Heart right ventricle (tissue), 16 donors: ENCODE measurements at regions not wholly inside any gene's neighbourhood (a gene's known extent, or its start where the extent isn't known, plus 50 kb on each side); places are given as distances from the start of the nearest gene placed in this dataset.

Experiments used
- ATAC-seq, 8 donors: fragments of 200-7000 bp; cut with Tn5 transposase; one replicate each; pipeline ENCODE4 v1.9.1; 2020; ENCODE audit warnings: mild to moderate bottlenecking in 8 of 8, moderate library complexity in 8 of 8, moderate number of reproducible peaks in 1 of 8
- DNase-seq, 2 donors: peaks; one replicate each; pipeline ENCODE4 v3.0.0-alpha.2; 2020
- H3K27ac ChIP-seq, 10 donors: fragments of 200-600 bp; sonication (generic) in 2 of 10; one replicate each; pipeline versions ENCODE4 v1.5.0 to v1.8.0; 2020 to 2022; ENCODE audit warnings: mild to moderate bottlenecking in 3 of 10
- H3K27me3 ChIP-seq, 7 donors: fragments of 200-600 bp; one replicate each; pipeline ENCODE4 v1.8.0; 2021 to 2022; ENCODE audit warnings: mild to moderate bottlenecking in 2 of 7
- H3K36me3 ChIP-seq, 9 donors: fragments of 200-600 bp; sonication (generic) in 1 of 9; one replicate each; pipeline versions ENCODE4 v1.5.0 to v1.8.0; 2020 to 2022; ENCODE audit warnings: mild to moderate bottlenecking in 2 of 9
- H3K4me1 ChIP-seq, 9 donors: fragments of 200-600 bp; sonication (generic) in 1 of 9; one replicate each; pipeline versions ENCODE4 v1.5.0 to v1.8.0; 2020 to 2022; ENCODE audit warnings: mild to moderate bottlenecking in 4 of 9
- H3K4me3 ChIP-seq, 10 donors: fragments of 200-600 bp; sonication (generic) in 2 of 10; one replicate each; pipeline versions ENCODE4 v1.5.0 to v1.8.0; 2020 to 2022; ENCODE audit warnings: mild to moderate bottlenecking in 7 of 10, moderate library complexity in 2 of 10
- H3K9me3 ChIP-seq, 11 donors: fragments of 200-600 bp in 10 of 11; sonication (generic) in 2 of 11; one replicate each; pipeline versions ENCODE4 v1.5.0 to v1.8.0; 2013 to 2022; ENCODE audit warnings: mild to moderate bottlenecking in 2 of 11, control low read depth in 1 of 11, moderate library complexity in 1 of 11
- WGBS, 2 donors: extraction: QIAGEN DNeasy Blood & Tissue Kit; methylation state at CpG; one replicate each; pipeline ENCODE4 v1.1.7; 2013; ENCODE audit warnings: inconsistent platforms in 1 of 2; 5-methylcytosine and 5-hydroxymethylcytosine counted together
- intact Hi-C, 10 donors: fragments of 100-400 bp; cut with DNase I; formaldehyde crosslinking; loops; one replicate each; pipeline versions ENCODE4 v1.11.1 to v1.14.2; 2022
- TF ChIP-seq, protein P1 (sequence below), 9 donors: fragments of 200-600 bp; sonication (generic) in 2 of 9; IDR thresholded peaks; one replicate each; pipeline versions ENCODE4 v1.5.0 to v1.8.0; 2021 to 2022; ENCODE audit warnings: antibody characterized with exemption in 9 of 9, mild to moderate bottlenecking in 5 of 9, moderate library complexity in 1 of 9
- donor health status: Arrhythmogenic right ventricular cardiomyopathy.
- donor health status: ischemic (EF 13 %, LVEDD 7.1; RV severe dilation, severe dysfunction).
- donor health status: healthy with polysubstance abuse.
- donor health status: DM: no; HTN: yes; CAD: no.
- donor health status: DM: no; HTN: no; CAD: no.
- donor health status: ischemic (EF 25% LVEDD 6.9; RV normal size, moderate dysfunction).
- donor health status: ischemic (EF 25% LVEDD 5.7; RV mildly dilated, moderate dysfunction).
- donor health status: healthy.
- donor health status: DM: yes; HTN: yes; CAD: no.
- donor health status: Ischemic cardiomyopathy.
- donor health status: ischemic (EF 35%, LVEDD 5.7; RV mildly dilated, moderate dysfunction).
- donor health status: nonischemic (EF 11% LVEDD 7.7; RV severe dilation, severe dysfunction).
- donor health status: DM: yes; HTN: yes; CAD: no.
- donor health status: PGD.
- donor health status: ischemic (EF 29% LVEDD 5.4; RV normal size, mild dysfunction).
- donor health status: nonischemic (EF 23%, LVEDD 6.1; RV moderate dilation, normal function).

- ATAC-seq: no peak
- TF ChIP-seq, protein P1, sequence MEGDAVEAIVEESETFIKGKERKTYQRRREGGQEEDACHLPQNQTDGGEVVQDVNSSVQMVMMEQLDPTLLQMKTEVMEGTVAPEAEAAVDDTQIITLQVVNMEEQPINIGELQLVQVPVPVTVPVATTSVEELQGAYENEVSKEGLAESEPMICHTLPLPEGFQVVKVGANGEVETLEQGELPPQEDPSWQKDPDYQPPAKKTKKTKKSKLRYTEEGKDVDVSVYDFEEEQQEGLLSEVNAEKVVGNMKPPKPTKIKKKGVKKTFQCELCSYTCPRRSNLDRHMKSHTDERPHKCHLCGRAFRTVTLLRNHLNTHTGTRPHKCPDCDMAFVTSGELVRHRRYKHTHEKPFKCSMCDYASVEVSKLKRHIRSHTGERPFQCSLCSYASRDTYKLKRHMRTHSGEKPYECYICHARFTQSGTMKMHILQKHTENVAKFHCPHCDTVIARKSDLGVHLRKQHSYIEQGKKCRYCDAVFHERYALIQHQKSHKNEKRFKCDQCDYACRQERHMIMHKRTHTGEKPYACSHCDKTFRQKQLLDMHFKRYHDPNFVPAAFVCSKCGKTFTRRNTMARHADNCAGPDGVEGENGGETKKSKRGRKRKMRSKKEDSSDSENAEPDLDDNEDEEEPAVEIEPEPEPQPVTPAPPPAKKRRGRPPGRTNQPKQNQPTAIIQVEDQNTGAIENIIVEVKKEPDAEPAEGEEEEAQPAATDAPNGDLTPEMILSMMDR (IDR thresholded peaks at IDR 0.05): no peak
- 29 to 30% methylated on average over 6 of the region's 6 CpGs for whole genome bisulfite sequencing, 2 donors
Observed at GRCh38 chr17:65312718-65313377, 175.7 kb downstream of the RGS9 start.

GRCh38 chr17:65311261-65311660 lies 174.1 kb downstream of the RGS9 start:
- Histone ChIP-seq H3K4me1 (no peaks in the 10 kb centered on the region), H3K36me3 (no peaks in the 10 kb centered on the region), H3K9me3 (no peaks in the 10 kb centered on the region), H3K27me3 (peaks cover 0 to 47% (median 36%) of the 10 kb centered on the region in 7 donors), H3K27ac (no peak overlapping the region), H3K4me3 (no peak overlapping the region)
- WGBS, 2 donors: 86% methylated on average over 5 of the region's 5 CpGs
- no peak for DNase-seq
- TF ChIP-seq, protein P1 (IDR thresholded peaks at IDR 0.05): no peak
- no peak for ATAC-seq
- intact Hi-C loops: no loop called here

More at GRCh38 chr17:65312718-65313377, 175.7 kb downstream of the RGS9 start:
- no peak for DNase-seq
- H3K9me3 ChIP-seq: no peaks in the 10 kb centered on the region
- peaks cover 0 to 50% (median 36%) of the 10 kb centered on the region in 7 donors for H3K27me3 ChIP-seq
- no peaks in the 10 kb centered on the region for H3K36me3 ChIP-seq
- no peaks in the 10 kb centered on the region for H3K4me1 ChIP-seq
- intact Hi-C loops: no loop called here
- no peak overlapping the region for H3K27ac ChIP-seq
- no peak overlapping the region for H3K4me3 ChIP-seq

DNA sequence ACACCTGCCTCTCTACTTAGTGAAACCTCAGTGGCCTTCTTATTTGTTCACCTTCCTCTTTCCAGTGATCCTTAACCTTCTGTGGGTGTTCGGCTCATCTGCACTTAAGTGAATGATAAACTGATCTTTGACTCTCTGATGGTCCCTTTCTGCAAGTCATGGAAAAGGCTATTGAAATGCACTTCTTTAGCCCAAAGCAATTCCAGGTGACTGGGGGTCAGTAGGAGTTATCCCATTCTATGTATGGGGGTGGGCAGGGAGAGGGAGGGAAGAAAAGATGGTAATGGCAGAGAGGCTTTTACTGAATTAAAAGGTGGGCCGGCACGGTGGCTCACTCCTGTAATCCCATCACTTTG lies 170.8 kb downstream of the RGS9 start:
- 89 to 94% methylated on average over 3 of the region's 3 CpGs for WGBS, 2 donors
- Histone ChIP-seq H3K36me3 (no peaks in the 10 kb centered on the region), H3K4me3 (no peak overlapping the region), H3K9me3 (peaks cover 0 to 7% (median 0%) of the 10 kb centered on the region in 11 donors), H3K27me3 (peaks cover 0 to 29% (median 10%) of the 10 kb centered on the region in 7 donors), H3K27ac (no peak overlapping the region), H3K4me1 (no peaks in the 10 kb centered on the region)
- intact Hi-C loops: no loop called here
- ATAC-seq (no peak), DNase-seq (no peak)
- TF ChIP-seq, protein P1 (IDR thresholded peaks at IDR 0.05): no peak

GRCh38 chr17:65307081-65307960 lies 170.2 kb downstream of the RGS9 start:
- Histone ChIP-seq H3K27ac (no peak overlapping the region), H3K27me3 (peaks cover 0 to 25% (median 4%) of the 10 kb centered on the region in 7 donors), H3K4me3 (no peak overlapping the region), H3K36me3 (no peaks in the 10 kb centered on the region), H3K9me3 (peaks cover 0 to 10% (median 0%) of the 10 kb centered on the region in 11 donors), H3K4me1 (no peaks in the 10 kb centered on the region)
- intact Hi-C loops: no loop called here
- no peak for ATAC-seq
- DNase-seq: no peak
- 64 to 69% methylated on average over 9 of the region's 9 CpGs for WGBS, 2 donors
- TF ChIP-seq, protein P1 (IDR thresholded peaks at IDR 0.05): no peak
